ENCODE measurements at regions not wholly inside any gene's neighbourhood (a gene's known extent, or its start where the extent isn't known, plus 50 kb on each side); places are given as distances from the start of the nearest gene placed in this dataset.
"Not testable (repeated sequence)": the region's sequence is repeated elsewhere in the genome, so short reads cannot be mapped to it uniquely, and the experiment has no call there.

- no peak for TF ChIP-seq CTCF (IDR thresholded peaks at IDR 0.05)
Measured at GRCh38 chr1:219324629-219325367, 151.1 kb downstream of the LYPLAL1 start.

GRCh38 chr1:219324171-219324570, 150.5 kb downstream of the LYPLAL1 start:
- no peak overlapping the region for H3K27ac ChIP-seq
- no peak for TF ChIP-seq CTCF (IDR thresholded peaks at IDR 0.05)
- H3K9me3 ChIP-seq = no peaks in the 10 kb centered on the region
- H3K4me1 ChIP-seq = peaks cover 0 to 3% of the 10 kb centered on the region in 2 donors
- no peaks in the 10 kb centered on the region for H3K36me3 ChIP-seq
- intact Hi-C loops (cut with DNase I) = no loop called here
- no peaks in the 10 kb centered on the region for H3K27me3 ChIP-seq
- H3K4me3 ChIP-seq = no peak overlapping the region
- no peak for DNase-seq (ENCODE audit: low spot score in 2 of 2)

More at GRCh38 chr1:219324629-219325367, 151.1 kb downstream of the LYPLAL1 start:
- Histone ChIP-seq H3K27ac (no peak overlapping the region), H3K36me3 (no peaks in the 10 kb centered on the region), H3K9me3 (no peaks in the 10 kb centered on the region), H3K27me3 (no peaks in the 10 kb centered on the region), H3K4me1 (peaks cover 0 to 3% of the 10 kb centered on the region in 2 donors), H3K4me3 (no peak overlapping the region)
- intact Hi-C loops (cut with DNase I) = no loop called here
- DNase-seq (ENCODE audit: low spot score in 2 of 2) = no peak

GRCh38 chr1:219323426-219323825, 149.7 kb downstream of the LYPLAL1 start:
- no peak for DNase-seq (ENCODE audit: low spot score in 2 of 2)
- Histone ChIP-seq H3K27ac (no peak overlapping the region), H3K4me1 (peaks cover 0 to 3% of the 10 kb centered on the region in 2 donors), H3K36me3 (no peaks in the 10 kb centered on the region), H3K27me3 (no peaks in the 10 kb centered on the region), H3K9me3 (no peaks in the 10 kb centered on the region), H3K4me3 (no peak overlapping the region)
- intact Hi-C loops (cut with DNase I) = no loop called here
- no peak for TF ChIP-seq CTCF (IDR thresholded peaks at IDR 0.05)

- no peak overlapping the region for H3K4me3 ChIP-seq
- H3K27ac ChIP-seq = no peak overlapping the region
- H3K27me3 ChIP-seq = no peaks in the 10 kb centered on the region
- no peaks in the 10 kb centered on the region for H3K36me3 ChIP-seq
- DNase-seq (ENCODE audit: low spot score in 2 of 2) = no peak
- no peak for TF ChIP-seq CTCF (IDR thresholded peaks at IDR 0.05)
- H3K9me3 ChIP-seq = no peaks in the 10 kb centered on the region
- intact Hi-C loops (cut with DNase I) = no loop called here
- peaks cover 0 to 3% of the 10 kb centered on the region in 2 donors for H3K4me1 ChIP-seq
Measured at GRCh38 chr1:219322766-219323165, 149.1 kb downstream of the LYPLAL1 start.

GRCh38 chr1:219320563-219320962, 146.9 kb downstream of the LYPLAL1 start:
- intact Hi-C loops (cut with DNase I); H3K36me3 ChIP-seq; H3K4me1 ChIP-seq; H3K27ac ChIP-seq; H3K27me3 ChIP-seq; H3K4me3 ChIP-seq; DNase-seq (ENCODE audit: low spot score in 2 of 2): not testable (repeated sequence)
- peaks cover 5 to 11% of the 10 kb centered on the region in 2 donors for H3K9me3 ChIP-seq

GRCh38 chr1:219318826-219319225, 145.1 kb downstream of the LYPLAL1 start:
- H3K27me3 ChIP-seq = no peaks in the 10 kb centered on the region
- no peak overlapping the region for H3K27ac ChIP-seq
- no peaks in the 10 kb centered on the region for H3K36me3 ChIP-seq
- H3K4me1 ChIP-seq = no peaks in the 10 kb centered on the region
- no peak for TF ChIP-seq CTCF (IDR thresholded peaks at IDR 0.05)
- no peak for DNase-seq (ENCODE audit: low spot score in 2 of 2)
- peaks cover 5 to 12% of the 10 kb centered on the region in 2 donors for H3K9me3 ChIP-seq
- H3K4me3 ChIP-seq = no peak overlapping the region
- intact Hi-C loops (cut with DNase I) = no loop called here

Measured in ascending aorta (tissue), 2 donors.